SKM-1 (cell line): ENCODE measurements at regions not wholly inside any gene's neighbourhood (a gene's known extent, or its start where the extent isn't known, plus 50 kb on each side); places are given as distances from the start of the nearest gene placed in this dataset.
"Not testable (repeated sequence)": the region's sequence is repeated elsewhere in the genome, so short reads cannot be mapped to it uniquely, and the experiment has no call there.

Experiments used
- DNase-seq: peaks from one replicate; lab custom pipeline; 2025; ENCODE audit not compliant: unreplicated experiment; lab: John Stamatoyannopoulos, UW

DNA sequence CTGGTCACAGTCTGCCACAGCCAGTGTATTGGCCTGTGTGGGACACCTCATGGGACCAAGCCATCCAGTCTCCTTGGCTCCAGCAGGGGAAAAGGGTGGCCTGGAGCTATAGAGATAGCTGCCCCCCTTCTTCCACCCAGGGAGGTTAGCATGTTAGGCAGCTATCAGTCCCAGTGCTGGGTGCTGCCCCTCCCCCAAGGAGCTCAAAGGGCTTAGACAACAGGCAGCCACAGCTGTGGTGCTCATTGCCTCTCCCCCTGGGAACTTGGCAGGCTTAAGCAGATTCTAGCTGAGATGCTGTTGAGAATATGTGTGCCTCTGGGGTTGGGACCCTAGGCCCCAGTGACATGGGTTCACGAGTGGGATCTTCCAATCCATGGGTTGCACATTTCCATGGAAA lies 226.0 kb upstream of the PTGER4 start:
- no peak for DNase-seq

DNA sequence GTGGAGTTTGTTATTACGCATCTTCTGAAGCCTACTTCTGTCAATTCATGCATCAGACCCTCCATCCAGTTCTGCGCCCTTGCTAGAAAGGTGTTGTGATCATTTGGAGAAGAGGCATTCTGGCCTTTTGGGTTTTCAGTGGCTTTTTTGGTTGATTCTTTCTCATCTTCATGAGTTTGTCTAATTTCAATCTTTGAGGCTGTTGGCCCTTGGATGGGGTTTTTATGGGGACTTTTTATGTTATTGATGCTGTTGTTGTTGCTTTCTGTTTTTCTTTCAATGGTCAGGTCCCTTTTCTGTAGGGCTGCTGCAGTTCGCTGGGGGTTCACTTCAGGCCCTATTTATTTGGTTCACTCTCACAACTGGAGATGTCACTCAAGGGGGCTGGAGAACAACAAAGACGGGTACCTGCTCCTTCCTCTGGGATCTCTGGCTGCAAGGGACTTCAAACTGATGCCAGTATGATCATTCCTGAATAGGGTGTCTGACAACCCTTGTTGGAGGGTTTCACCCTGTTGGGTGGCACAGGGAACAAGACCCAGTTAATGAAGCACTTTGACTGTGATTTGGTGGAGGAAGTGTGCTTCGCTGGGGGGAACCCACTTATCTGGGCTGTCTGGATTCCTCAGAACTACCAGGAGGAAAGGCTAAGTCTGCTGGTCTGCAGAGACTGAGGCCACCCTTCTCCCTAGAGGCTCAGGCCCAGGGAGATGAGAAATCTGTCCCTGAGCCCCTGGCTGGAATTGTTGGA lies 226.7 kb upstream of the PTGER4 start:
- DNase-seq = no peak

DNA sequence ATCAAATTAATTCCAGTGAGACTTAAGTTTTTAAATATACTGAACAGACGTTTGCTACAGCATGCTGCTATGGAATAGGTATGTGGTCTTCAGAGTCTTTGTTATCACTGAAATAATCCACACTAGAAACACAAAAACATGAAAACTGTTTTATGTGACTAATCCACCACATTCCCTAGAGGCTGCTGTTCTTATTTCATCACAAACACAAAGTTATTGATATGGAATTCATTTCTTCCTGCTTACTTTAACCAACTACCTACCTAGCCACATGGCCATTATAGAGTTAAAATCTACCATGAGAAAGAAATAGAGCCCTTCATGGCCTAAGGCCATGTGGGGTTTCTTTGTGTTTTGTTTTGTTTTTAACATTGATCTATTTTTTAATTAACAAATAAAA lies 232.3 kb upstream of the PTGER4 start:
- no peak for DNase-seq

DNA sequence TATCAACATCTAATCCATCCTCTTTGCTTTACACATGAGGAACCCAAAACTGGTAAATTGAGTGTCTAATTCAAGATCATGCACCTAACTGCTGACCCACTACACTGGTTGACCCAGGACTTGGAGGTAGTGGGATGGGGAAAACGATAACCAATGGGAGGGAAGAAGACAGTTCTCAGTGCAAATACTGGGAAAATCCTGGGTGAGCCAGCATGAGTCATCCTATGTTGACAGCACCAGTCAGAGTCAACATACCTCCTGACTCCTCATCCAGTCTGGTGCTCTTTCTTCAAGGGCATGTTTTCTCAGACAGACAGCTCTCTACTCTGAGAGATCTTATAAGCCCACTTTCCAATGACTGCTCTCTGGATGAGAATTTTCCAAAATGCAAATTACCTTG lies 232.8 kb upstream of the PTGER4 start:
- no peak for DNase-seq

DNA sequence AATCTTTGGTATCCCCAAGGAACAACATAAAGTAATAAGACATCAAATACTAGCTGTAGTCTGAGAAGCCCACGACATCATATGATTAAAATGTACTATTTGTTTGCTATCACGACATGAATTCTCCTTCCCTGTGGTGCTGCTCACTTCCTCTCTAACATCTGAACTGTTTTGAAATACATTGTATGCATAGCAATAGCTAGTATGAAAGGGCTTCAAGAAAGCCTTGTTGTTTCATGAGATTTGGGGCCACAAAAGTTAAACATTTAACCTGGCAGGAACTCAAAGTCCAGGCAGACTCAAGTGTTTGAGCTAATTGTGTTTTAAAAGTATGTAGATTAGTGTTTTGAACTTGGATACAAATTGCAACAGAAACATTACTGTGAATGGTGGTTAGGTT lies 237.4 kb upstream of the PTGER4 start:
- no peak for DNase-seq

DNA sequence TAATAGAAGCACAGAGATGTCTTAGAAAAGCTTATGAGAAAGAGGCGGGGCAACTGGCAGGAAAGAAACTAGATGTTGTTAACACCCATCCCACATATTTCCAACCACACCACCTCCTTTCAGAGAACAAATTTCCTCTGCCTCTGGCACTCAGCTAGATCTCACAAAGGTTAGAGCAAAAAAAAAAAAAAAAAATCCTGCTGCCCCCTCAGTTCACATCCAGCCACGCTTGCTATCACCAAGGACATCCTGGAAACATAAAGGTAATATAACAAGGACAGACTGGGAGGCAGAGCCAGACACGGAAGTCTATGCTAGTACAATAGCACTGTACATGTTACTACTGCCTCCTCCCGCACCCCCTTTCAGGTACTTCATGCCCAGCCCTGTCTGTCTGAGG lies 238.0 kb upstream of the PTGER4 start:
- DNase-seq = no peak

DNA sequence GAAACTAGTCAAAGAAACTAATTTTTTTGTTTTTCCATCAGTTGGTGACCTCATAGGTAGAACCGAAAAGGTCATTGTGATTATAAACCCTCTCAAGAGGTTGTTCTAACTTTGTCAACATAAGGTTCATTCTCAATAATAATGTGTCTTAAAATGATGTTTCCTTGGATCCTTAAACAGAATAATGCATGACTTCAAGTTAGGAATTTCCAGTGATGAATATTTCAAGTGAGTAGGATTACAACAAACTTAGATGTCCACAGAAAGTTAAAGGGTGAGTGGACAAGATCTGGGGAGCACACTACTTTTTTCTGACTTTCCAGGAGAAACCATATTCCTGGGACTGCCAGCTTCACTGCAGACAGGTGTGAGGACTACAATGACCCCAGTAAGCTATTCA lies 239.0 kb upstream of the PTGER4 start:
- no peak for DNase-seq

DNA sequence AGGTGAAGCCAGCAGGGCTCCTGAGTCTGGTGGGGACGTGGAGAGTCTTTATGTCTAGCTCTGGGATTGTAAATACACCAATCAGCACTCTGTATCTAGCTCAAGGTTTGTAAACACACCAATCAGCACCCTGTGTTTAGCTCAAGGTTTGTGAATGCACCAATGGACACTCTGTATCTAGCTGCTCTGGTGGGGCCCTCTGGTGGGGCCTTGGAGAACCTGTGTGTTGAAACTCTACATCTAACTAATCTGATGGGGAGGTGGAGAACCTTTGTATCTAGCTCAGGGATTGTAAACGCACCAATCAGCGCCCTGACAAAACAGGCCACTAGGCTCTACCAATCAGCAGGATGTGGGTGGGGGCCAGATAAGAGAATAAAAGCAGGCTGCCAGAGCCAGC lies 240.6 kb upstream of the PTGER4 start:
- not testable (repeated sequence) for DNase-seq

DNA sequence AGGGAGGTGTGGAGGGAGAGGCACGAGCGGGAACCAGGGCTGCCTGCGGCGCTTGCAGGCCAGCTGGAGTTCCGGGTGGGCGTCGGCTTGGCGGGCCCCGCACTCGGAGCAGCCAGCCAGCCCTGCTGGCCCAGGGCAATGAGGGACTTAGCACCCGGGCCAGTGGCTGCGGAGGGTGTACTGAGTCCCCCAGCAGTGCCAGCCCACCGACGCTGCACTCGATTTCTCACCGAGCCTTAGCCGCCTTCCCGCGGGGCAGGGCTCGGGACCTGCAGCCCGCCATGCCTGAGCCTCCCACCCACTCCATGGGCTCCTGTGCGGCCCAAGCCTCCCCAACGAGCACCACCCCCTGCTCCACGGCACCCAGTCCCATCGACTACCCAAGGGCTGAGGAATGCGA lies 241.1 kb upstream of the PTGER4 start:
- DNase-seq = not testable (repeated sequence)

DNA sequence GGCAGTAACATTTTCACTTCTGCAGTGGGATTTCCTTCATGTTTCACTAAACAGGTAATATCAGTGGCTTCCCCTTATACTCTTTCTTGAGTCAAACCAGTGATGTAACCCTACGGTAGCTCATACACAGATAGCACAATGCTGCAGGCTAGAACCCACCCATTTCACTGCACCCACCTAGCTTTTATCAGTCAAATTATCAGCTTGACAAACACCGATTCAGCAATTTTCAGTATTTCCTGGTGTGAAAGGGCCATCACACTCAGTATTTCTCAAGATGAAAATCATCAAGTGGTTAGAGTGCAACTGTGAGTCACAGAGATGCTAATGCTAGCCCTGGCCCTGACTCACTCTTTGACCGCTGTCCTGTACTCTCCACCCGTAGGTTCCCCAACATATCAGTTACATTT lies 242.3 kb upstream of the PTGER4 start:
- no peak for DNase-seq

DNA sequence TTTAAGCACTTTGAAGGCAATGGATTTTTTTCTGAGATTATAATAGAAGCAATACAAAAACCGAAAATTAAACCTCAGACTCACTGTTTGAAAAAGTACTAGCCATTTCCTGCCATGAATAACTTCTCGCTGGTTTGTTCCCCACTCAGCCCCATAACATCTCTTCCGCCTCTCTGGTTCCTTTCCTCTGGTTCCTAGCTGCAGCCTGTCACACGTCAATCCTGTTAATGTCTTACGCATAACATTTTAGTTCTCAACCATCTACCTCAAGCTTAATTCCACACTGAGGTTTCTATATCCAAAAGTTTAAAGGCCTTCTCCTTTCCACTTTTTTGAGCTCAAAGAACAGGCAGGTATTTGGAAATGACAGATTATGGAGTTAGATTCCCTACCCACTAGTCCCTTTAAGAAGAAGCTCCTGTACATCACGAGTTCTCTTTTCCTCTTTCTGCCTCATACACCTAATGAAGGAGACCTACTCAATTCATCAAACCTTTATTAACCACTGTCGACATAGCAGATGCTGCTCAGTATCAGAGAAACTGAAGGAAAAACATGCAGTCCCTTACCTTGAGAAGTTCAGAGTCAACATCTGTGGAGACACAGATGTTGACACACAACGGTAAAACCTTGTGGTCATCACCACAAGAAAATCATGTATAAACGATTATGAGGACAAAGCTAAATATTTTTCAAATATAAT lies 243.0 kb upstream of the PTGER4 start:
- DNase-seq = no peak

DNA sequence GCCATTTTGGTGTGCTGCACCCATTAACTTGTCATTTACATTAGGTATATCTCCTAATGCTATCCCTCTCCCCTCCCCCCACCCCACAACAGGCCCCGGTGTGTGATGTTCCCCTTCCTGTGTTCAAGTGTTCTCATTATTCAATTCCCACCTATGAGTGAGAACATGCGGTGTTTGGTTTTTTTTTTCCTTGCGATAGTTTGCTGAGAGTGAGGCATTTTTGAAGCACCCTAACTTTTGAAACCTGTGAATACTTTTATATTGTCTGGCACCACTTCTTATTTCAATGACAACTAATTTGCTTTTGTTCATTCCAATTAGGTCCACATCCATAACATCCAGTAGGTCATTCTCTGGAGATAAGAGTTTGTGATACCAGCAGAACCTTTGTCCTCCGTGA lies 244.0 kb upstream of the PTGER4 start:
- not testable (repeated sequence) for DNase-seq

DNA sequence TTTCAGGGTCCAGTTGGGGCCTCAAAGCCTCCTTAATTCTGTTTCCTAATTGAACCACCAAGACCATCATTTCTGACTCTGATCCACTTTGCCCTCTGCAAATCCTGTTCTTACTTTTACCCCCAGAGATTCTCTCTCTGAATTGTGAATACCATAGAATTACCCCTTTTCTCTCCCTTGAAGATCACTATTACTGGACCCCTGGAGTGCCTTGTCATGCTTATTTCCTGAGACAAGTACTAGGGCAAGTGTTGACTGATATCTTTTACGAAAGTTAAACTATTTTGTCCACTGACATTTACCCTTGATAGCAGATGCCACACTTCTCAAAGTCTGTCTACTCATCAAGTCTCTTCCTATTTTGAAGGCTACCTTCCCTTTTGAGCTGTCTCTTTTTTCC lies 246.9 kb upstream of the PTGER4 start:
- DNase-seq = no peak

DNA sequence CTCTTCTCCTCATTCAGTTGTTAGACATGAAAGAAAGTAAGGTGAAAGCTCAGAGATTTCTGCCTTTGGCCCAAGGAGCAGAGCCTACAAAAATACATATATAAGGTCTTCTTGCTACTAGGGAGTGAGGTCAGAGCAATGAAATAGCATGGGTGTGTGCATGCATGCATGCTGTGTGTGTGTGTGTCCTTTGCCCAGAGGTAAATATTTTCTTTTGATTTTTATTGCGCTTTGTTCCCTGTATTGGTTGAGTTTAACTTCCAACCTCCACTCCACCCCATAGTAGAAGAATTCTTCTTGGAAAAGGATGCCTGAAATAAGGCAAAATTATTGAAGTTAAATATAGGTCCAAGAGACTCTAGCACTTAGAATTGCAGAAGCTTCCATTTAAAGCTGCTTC lies 248.0 kb upstream of the PTGER4 start:
- no peak for DNase-seq

DNA sequence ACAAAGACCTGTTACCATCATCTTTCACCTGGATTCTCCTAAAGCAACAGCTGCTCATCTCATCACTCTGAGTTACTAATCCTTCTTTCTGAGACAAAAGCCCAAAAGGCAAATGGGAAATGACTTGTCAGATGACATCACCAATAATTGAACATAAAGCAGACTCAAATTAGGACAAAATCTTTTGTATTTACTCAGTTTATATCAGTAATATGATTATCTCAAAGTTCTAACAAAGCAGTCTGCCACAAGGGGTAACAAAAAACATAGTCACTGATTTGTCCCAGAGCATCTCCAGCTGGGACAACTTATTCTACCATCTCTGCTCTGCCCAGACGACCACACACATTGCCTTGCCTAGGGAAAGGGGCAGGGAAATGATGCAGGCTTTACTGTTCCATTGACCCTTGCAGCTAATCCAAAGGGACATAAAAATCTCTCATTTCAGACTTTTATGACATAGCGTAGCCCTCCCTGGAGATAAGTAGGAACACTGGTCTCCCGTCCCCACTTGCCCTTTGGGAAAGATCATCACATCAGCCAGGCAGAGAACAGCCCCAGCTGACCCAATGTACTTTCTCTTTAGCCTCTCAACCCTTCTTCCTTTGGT lies 249.5 kb upstream of the PTGER4 start:
- no peak for DNase-seq

DNA sequence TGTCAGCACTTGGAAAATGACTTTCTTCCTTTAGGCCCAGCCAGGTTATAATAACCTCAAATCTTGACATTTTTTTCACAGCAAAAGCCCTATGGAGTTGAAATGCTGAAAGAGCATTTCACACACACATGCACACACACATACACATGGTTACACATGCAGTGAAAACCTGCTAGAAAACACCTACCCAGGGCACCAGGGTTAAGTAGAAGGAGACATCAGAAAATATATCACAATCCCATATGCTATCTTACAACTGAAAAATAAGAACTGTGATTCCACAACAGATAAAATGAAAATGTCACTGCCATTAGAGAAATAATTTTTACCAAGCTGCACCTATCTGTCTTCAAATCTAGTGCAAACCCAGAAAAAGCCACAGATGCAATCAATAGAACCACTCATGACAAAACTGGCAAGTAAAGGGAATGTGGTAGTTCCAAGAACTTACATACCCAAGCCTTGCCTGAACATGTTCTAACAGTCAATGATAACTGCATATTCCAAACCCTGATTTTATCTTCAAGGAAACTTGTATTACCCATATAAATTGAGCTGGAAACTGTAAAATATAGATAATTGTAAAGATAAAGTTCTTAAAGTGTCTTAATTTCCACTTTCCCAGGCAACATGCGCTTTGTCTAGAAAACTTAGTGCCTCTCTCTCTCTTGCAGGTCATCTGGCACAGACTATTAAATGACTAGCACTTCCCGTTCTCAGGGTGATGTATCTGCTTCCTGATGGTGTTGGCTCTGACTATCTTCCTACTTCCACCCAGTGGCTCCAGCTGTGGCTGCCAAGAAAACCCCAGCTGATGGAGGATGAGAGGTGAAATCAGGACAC lies 250.2 kb upstream of the PTGER4 start:
- no peak for DNase-seq

DNA sequence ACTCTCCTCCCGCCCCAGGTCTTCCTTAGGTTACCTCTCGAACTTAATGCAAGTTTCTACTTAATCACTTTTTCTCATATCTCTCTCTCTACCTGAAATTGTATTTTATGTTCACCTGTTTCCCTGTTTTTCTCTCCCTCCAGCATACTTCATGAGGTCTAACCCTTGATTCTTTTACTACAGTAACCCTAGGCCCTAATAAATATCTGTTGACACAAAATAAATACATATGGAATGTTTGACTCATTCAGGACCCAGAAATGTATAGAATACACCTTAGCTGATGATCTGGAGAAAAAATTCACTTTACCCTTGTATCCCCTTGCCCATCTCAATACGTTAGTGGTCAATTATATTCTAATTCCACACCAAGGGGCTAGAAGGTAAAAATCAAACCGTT lies 250.9 kb upstream of the PTGER4 start:
- DNase-seq = no peak

DNA sequence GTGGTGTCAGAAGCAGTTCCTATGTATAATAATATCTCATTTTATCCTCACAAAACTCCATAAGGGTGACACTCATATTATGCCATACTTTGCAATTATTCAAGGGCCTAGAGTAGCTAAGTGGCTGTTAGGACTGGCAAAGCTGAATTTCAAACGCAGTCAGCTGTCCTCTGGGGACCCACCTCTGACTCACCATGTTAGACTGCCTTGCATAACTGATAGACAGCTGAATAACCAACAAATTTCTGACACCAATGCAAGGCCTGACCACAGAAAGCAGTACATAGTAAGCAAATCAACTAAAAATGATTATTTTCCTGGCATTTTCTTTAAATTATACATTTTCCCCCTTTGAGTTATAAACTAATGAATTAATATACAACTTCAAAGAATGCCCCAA lies 251.6 kb upstream of the PTGER4 start:
- DNase-seq = no peak

DNA sequence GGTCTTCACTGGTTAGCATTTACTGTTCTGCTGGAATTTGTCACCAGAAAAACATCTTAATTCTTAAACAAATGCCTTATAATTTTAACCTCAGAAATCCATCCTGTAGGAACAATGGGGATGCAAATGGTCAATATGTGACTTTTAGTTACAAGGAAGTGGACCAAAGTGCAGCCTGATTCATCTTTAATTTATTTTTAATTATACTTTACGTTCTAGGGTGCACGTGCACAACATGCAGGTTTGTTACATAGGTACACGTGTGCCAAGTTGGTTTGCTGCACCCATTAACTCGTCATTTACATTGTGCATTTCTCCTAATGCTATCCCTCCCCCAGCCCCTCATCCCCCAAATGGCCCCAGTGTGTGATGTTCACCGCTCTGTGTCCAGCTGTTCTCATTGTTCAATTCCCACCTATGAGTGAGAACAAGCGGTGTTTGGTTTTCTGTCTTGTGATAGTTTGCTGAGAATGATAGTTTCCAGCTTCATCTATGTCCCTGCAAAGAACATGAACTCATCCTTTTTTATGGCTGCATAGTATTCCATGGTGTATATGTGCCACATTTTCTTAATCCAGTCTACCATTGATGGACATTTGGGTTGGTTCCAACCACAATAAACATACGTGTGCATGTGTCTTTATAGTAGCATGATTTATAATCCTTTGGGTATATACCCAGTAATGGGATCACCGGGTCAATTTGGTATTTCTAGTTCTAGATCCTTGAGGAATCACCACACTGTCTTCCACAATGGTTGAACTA lies 262.5 kb upstream of the PTGER4 start:
- DNase-seq = not testable (repeated sequence)

DNA sequence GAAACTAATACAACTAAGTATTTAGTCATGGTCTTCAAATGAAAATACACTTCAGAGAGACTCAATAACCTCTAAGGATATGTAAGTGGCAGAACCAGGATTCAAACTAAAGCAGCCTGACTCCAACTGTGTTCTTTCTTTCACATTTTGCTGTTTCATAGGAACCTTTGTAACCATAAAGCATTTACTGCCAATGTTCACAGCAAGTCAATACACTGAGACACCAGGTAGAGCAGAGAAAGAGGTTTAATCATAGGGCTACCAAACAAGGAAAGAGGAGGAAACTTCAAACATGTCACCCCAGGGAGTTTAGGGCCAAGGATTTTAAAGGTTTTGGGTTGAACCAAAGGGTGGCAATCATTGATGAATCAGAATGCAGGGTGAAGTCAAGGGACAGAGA lies 263.1 kb upstream of the PTGER4 start:
- no peak for DNase-seq

DNA sequence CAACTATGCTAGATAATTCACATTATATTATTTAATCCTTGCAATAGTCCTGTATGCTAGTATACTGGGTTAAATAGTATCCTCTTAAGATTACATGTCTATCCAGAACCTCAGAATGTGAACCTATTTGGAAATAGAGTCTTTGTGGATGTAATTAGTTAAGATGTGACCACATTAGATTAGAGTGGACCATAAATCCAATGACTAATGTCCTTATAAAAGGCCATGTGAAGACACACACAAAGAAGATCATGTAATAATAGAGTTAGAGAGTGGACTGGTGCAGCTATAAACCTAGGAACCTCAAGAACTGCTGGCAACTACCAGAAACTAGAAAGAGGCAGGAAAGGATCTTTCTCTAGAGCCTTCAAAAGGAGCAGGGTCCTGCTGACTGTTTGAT lies 263.6 kb upstream of the PTGER4 start:
- DNase-seq = no peak
